GM20000 (cell line): ENCODE measurements at regions not wholly inside any gene's neighbourhood (a gene's known extent, or its start where the extent isn't known, plus 50 kb on each side); places are given as distances from the start of the nearest gene placed in this dataset.

Source experiments
- DNase-seq: peaks from one replicate; pipeline ENCODE4 v3.0.0; 2012; ENCODE audit warnings: low spot score
- CTCF ChIP-seq: IDR thresholded peaks from 2 replicates; pipeline ENCODE4 v1.5.1; 2012; ENCODE audit warnings: mild to moderate bottlenecking, control low read depth; ENCODE audit errors: extremely low read depth, missing control alignments

- DNase-seq, result no peak
- no peak for TF ChIP-seq CTCF
Observed at GRCh38 chr4:141513866-141514265, 122.5 kb upstream of the IL15 start.

GRCh38 chr4:141518222-141518621, 118.2 kb upstream of the IL15 start:
- DNase-seq, result no peak
- no peak for TF ChIP-seq CTCF

- TF ChIP-seq CTCF, result no peak
- DNase-seq, result no peak
Observed at GRCh38 chr4:141524116-141524515, 112.3 kb upstream of the IL15 start.

GRCh38 chr4:141524841-141525240, 111.5 kb upstream of the IL15 start:
- no peak for DNase-seq
- no peak for TF ChIP-seq CTCF

GRCh38 chr4:141530627-141531026, 105.8 kb upstream of the IL15 start:
- DNase-seq, result no peak
- no peak for TF ChIP-seq CTCF

- no peak for DNase-seq
- no peak for TF ChIP-seq CTCF
Observed at GRCh38 chr4:141534985-141535384, 101.4 kb upstream of the IL15 start.

- DNase-seq, result no peak
Observed at GRCh38 chr4:141538001-141538400, 98.4 kb upstream of the IL15 start.

More at GRCh38 chr4:141538001-141538400, 98.4 kb upstream of the IL15 start:
- no peak for TF ChIP-seq CTCF
